Lower lobe of right lung (tissue), 2 donors: ENCODE measurements at regions not wholly inside any gene's neighbourhood (a gene's known extent, or its start where the extent isn't known, plus 50 kb on each side); places are given as distances from the start of the nearest gene placed in this dataset.

Experiments used
- ATAC-seq, 2 donors: fragments of 200-7000 bp; cut with Tn5 transposase; one replicate each; pipeline ENCODE4 v1.9.1; 2020 to 2022; ENCODE audit warnings: mild to moderate bottlenecking in 2 of 2, moderate library complexity in 2 of 2
- DNase-seq: peaks from one replicate; pipeline ENCODE4 v3.0.0-alpha.2; 2020
- H3K27ac ChIP-seq: fragments of 200-600 bp; one replicate; pipeline ENCODE4 v1.8.0; 2022
- H3K27me3 ChIP-seq: fragments of 200-600 bp; one replicate; pipeline ENCODE4 v1.8.0; 2022; ENCODE audit warnings: low read depth
- H3K36me3 ChIP-seq: fragments of 200-600 bp; one replicate; pipeline ENCODE4 v1.8.0; 2022; ENCODE audit warnings: mild to moderate bottlenecking
- H3K4me1 ChIP-seq: fragments of 200-600 bp; one replicate; pipeline ENCODE4 v1.8.0; 2022
- H3K4me3 ChIP-seq: fragments of 200-600 bp; one replicate; pipeline ENCODE4 v1.8.0; 2022; ENCODE audit warnings: mild to moderate bottlenecking
- H3K9me3 ChIP-seq: fragments of 200-600 bp; one replicate; pipeline ENCODE4 v1.8.0; 2022
- CTCF ChIP-seq: fragments of 200-600 bp; IDR thresholded peaks from one replicate; pipeline ENCODE4 v1.8.0; 2022; ENCODE audit warnings: antibody characterized with exemption, mild to moderate bottlenecking
- intact Hi-C: fragments of 100-400 bp; cut with DNase I; formaldehyde crosslinking; loops from one replicate; pipeline ENCODE4 v1.11.0; 2022
- donor health status: DM: no; HTN: yes; CAD: no; lungs with severe emphysema.

GRCh38 chr6:24052590-24052961 is 73.4 kb upstream of the NRSN1 start:
- TF ChIP-seq CTCF, result no peak
- intact Hi-C loops, result no loop called here
- no peaks in the 10 kb centered on the region for H3K4me1 ChIP-seq
- no peaks in the 10 kb centered on the region for H3K9me3 ChIP-seq
- H3K36me3 ChIP-seq, result no peaks in the 10 kb centered on the region
- H3K27ac ChIP-seq, result no peak overlapping the region
- H3K27me3 ChIP-seq, result no peaks in the 10 kb centered on the region
- no peak for ATAC-seq
- DNase-seq, result no peak
- no peak overlapping the region for H3K4me3 ChIP-seq

- ATAC-seq, result no peak
These were observed 73.0 kb upstream of the NRSN1 start for GRCh38 chr6:24053057-24053456.

GRCh38 chr6:24054388-24054787 is 71.6 kb upstream of the NRSN1 start:
- no peak for ATAC-seq
- no peak for TF ChIP-seq CTCF
- Histone ChIP-seq H3K36me3 (no peaks in the 10 kb centered on the region), H3K27ac (no peak overlapping the region), H3K4me1 (no peaks in the 10 kb centered on the region), H3K9me3 (no peaks in the 10 kb centered on the region), H3K27me3 (no peaks in the 10 kb centered on the region), H3K4me3 (no peak overlapping the region)
- DNase-seq, result no peak
- intact Hi-C loops, result no loop called here

More at GRCh38 chr6:24053057-24053456, 73.0 kb upstream of the NRSN1 start:
- no peaks in the 10 kb centered on the region for H3K36me3 ChIP-seq
- no peaks in the 10 kb centered on the region for H3K27me3 ChIP-seq
- no peak overlapping the region for H3K27ac ChIP-seq
- intact Hi-C loops, result no loop called here
- DNase-seq, result no peak
- no peak overlapping the region for H3K4me3 ChIP-seq
- H3K9me3 ChIP-seq, result no peaks in the 10 kb centered on the region
- no peaks in the 10 kb centered on the region for H3K4me1 ChIP-seq
- TF ChIP-seq CTCF, result no peak

- H3K27me3 ChIP-seq, result no peaks in the 10 kb centered on the region
- no peak for TF ChIP-seq CTCF
- H3K27ac ChIP-seq, result no peak overlapping the region
- no peaks in the 10 kb centered on the region for H3K36me3 ChIP-seq
- H3K9me3 ChIP-seq, result no peaks in the 10 kb centered on the region
- no peak for DNase-seq
- intact Hi-C loops, result no loop called here
- no peak for ATAC-seq
- H3K4me1 ChIP-seq, result no peaks in the 10 kb centered on the region
- H3K4me3 ChIP-seq, result no peak overlapping the region
These were observed 69.4 kb upstream of the NRSN1 start for GRCh38 chr6:24056567-24056966.

GRCh38 chr6:24057030-24057429 is 69.0 kb upstream of the NRSN1 start:
- Histone ChIP-seq H3K27ac (no peak overlapping the region), H3K27me3 (no peaks in the 10 kb centered on the region), H3K36me3 (no peaks in the 10 kb centered on the region), H3K4me1 (no peaks in the 10 kb centered on the region), H3K9me3 (no peaks in the 10 kb centered on the region), H3K4me3 (no peak overlapping the region)
- intact Hi-C loops, result no loop called here
- TF ChIP-seq CTCF, result no peak
- DNase-seq (no peak), ATAC-seq (no peak)
